ENCODE measurements at regions not wholly inside any gene's neighbourhood (a gene's known extent, or its start where the extent isn't known, plus 50 kb on each side); places are given as distances from the start of the nearest gene placed in this dataset.
"Not testable (repeated sequence)": the region's sequence is repeated elsewhere in the genome, so short reads cannot be mapped to it uniquely, and the experiment has no call there.

GRCh38 chr9:135173066-135173465 is 85.6 kb downstream of the OLFM1 start:
- no peak for DNase-seq

DNA sequence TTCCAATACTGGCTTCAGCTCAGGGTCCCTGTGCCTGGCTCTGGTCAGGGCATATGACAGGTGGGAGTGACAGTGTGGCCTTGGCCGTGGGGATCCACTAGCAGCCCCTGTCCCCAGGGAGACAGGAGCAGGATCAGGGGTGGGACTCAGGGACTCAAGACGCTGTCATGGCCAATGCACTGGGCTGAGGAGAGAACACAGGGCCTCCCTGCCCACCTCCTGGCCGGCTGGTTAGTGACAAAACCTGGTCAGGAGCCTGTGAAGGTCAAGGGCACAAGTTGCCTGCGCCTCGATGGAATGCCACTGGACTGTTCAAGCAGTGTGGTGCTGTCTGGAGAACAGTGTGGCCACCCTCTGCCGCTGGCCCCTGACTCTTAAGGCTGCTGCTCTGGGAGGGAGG is 86.8 kb downstream of the OLFM1 start:
- no peak for DNase-seq

- DNase-seq, result no peak
Measured at GRCh38 chr9:135174981-135175380, 87.5 kb downstream of the OLFM1 start.

- DNase-seq, result no peak
Measured at GRCh38 chr9:135176284-135176683, 88.8 kb downstream of the OLFM1 start.

DNA sequence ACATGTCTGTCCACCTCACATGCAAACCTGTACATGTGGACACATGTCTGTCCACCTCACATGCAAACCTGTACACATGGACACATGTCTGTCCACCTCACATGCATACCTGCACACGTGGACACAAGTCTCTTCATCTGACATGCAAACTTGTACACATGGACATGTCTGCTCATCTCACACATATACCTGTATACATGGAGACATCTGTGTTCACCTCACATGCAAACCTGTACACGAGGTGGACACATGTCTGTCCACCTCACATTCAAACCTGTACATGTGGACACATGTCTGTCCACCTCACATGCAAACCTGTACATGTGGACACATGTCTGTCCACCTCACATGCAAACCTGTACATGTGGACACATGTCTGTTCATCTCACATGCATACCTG is 90.1 kb downstream of the OLFM1 start:
- DNase-seq, result not testable (repeated sequence)

GRCh38 chr9:135178498-135178897 is 91.0 kb downstream of the OLFM1 start:
- no peak for DNase-seq

DNA sequence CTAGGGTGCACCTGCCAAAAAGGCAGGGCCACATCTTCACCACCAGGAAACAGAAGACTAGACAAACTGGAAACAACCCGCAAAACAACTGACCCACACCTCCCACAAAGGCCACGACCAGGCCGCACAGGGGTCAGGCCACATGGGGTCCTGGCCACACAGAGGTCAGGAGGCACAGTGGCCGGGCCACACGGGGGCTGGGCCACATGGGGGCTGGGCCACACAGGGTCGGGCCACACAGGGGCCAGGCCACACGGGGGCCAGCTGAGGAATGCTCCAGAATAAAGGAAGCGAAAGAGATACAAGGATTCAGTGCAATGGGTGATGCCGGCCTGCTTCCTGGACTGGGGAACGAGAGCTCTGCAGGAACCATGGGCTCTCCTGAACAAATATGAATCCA is 91.6 kb downstream of the OLFM1 start:
- no peak for DNase-seq

DNA sequence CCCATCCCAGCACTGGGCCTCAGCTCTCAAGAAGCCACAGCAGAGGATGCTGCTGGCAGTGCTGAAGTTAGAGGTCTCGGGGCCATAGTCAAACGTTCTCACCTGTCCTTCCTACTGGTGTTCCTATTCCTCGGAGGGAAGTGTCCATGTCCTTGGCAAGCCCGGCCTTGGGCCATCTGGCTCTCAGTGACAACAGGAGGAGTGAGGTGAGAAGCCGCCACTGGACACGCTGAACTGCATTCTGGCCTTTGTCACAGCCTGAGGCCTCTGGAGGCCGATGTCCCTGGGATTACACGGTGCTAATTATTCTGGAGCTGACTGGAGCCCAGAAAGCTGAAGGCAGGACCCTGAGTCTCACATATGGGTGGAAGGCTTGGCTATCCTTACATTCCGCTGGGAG is 92.5 kb downstream of the OLFM1 start:
- no peak for DNase-seq

- DNase-seq, result no peak
Measured at GRCh38 chr9:135180586-135180985, 93.1 kb downstream of the OLFM1 start.

DNA sequence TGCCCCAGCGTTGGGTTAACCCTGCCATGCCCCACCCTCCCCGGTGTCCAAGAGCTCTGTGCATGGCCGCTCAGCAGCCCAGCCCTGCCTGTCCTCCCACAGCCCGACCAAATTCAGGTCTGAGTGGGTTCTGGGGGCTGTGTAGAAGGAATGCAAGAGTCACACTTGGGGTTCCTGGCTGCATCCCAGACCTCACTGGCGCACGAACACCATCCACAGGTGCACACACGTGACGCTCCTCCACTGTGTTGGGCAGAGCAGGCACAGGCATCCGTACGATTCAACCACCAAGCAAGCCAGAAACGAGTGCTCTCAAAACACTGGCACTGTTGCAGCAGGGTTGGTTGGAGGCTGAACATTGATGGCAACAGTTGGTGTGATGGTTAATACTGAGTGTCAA is 93.9 kb downstream of the OLFM1 start:
- no peak for DNase-seq

GRCh38 chr9:135181841-135182240 is 94.4 kb downstream of the OLFM1 start:
- DNase-seq, result not testable (repeated sequence)

DNA sequence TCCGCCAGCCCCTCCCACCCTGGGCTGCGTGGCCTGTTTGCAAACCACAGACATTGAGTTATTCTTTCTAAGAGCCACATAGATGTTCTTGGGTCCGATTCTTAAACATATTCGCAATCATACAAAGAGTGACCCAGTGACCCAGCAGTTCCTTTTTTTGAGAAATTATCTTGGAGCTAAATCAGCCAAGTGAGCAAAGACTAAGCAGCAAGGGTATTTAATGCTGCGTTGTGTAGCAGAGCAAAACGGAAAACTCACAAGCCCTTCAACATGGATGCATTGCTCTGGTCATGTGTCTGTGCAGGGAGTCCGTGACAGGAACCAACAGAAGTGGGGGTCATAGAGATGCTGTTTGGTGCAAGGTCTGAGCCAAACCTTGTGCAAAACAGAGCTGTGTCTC is 95.6 kb downstream of the OLFM1 start:
- DNase-seq, result no peak

DNA sequence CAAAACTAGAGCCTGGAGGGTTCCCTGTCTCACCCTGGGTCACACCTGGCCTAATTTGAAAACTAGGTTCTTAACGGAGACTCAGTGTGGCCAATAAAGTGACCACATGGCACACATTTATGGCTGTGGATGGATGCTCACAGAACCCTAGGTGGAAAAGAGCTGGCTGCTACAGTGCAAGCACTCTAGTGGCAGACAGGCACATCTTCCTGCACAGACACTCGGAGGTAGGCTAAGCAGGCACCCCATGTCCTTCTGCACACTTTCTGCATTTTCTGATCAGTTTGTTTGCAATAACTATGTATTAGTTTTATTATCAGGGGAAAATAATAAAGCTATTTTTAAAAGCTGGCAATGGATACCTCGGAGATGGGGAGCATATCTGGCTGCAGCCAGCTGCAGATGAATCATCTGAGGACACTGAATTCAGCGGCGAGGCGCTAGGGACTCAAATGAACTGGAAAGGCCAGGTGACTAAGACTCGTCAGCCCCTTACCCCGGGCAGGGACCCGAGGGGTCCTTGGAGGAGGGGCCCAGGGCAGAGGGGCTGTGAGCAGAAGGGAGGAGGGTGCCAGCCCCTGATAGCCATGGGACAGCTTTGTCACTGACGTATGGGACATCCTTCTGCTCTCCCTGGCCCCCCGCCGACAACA is 96.2 kb downstream of the OLFM1 start:
- DNase-seq, result no peak

GRCh38 chr9:135184181-135185053 is 96.9 kb downstream of the OLFM1 start:
- DNase-seq, result no peak

- DNase-seq, result no peak
Measured at GRCh38 chr9:135185060-135185459, 97.6 kb downstream of the OLFM1 start.

- no peak for DNase-seq
Measured at GRCh38 chr9:135186248-135187164, 99.0 kb downstream of the OLFM1 start.

DNA sequence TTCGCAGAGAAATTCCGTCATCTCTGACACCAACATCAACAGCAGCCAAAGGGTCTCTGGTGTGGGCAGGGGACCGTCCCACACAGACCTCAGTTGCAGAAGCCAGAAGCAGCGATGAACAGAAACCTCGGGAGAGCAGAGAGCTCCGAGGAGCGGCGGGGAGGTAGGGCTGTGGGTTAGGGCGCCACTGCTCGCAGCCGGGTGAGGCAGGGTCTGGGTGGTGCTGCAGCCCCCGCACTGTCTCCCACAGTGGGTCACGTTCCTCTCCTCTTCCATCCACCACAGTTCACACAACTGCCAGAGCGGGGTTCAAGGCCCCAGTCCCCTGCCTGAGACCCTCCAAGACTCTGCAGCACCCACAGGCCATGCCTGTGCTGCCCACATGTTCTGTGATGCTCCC is 99.9 kb downstream of the OLFM1 start:
- no peak for DNase-seq

DNA sequence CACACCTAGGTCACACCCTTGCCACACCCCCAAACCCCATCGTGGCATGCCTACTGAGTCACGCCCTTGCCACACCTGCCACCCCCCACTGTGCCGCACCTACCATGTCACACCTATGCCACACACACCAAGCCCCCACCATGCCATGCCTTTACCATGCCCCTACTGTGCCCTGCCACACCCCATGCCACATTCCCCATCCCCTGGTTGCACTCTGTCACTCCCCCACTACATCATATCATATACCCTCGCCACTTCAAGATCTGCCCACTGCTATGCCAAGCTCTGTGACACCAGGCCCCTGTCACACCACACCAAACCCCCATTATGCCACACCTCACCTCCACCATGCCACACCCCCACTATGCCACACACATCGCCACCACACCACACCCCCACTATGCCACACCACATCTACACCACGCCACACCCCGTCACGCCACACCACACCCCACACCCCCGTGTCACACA is 101.2 kb downstream of the OLFM1 start:
- no peak for DNase-seq

GRCh38 chr9:135189497-135189896 is 102.0 kb downstream of the OLFM1 start:
- no peak for DNase-seq

DNA sequence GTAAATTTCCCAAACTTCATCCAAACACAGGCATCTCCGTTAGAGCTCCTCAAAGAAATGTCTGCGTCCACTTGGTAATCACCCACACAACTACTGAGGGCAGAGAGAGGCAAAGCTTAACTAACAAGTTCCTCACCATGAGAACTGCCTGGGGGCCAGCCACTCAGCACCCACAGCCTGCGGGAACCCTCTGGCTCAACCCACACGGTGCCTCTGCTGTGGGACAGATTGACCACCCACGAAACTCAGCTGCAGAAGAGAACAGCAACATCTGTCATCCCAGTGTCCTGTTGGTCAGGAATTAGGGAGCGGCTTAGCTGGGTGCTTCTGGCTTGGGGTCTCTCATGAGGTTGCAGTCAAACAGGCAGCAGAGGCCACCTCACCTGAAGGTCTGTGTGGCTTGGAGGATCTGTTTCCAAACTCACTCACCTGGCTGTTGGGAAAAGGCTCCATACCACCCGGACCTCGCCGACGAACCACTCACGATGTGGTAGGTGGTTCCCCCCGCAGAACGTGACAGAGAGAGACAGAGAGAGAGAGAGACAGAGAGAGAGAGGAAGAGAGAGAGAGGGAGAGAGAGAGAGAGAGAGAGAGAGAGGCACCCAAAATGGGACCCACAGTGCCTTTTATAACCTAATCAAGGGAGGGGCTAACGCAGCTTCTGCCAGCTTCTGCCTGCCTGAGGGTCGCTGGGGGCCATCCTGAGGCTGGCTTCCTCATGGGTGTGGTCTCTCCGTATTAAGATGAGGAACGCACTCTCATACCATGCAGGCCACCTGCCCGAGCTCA is 103.5 kb downstream of the OLFM1 start:
- DNase-seq, result no peak

DNA sequence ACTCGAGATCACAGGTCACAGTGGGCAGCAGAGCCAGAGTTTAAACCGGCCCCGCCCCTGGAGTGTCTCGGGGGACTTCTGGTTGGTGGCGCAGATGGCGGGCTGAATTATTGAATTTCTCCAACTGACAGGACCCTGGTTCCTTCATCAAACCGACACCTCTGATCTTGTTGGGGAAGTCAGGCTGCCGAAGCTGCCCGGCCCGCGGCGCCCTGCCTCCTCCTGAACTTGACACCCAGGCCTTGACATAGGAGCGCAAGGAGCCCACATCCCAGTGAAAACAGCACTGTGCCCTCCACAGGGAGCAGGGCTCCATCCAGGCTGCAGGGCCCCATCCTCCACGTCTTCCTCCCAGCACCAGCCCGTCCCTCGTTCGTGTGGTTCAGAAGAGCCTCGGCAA is 105.2 kb downstream of the OLFM1 start:
- DNase-seq, result no peak

- not testable (repeated sequence) for DNase-seq
Measured at GRCh38 chr9:135195975-135196374, 108.5 kb downstream of the OLFM1 start.
